ENCODE measurements at regions not wholly inside any gene's neighbourhood (a gene's known extent, or its start where the extent isn't known, plus 50 kb on each side); places are given as distances from the start of the nearest gene placed in this dataset.
"Not testable (repeated sequence)": the region's sequence is repeated elsewhere in the genome, so short reads cannot be mapped to it uniquely, and the experiment has no call there.

DNA sequence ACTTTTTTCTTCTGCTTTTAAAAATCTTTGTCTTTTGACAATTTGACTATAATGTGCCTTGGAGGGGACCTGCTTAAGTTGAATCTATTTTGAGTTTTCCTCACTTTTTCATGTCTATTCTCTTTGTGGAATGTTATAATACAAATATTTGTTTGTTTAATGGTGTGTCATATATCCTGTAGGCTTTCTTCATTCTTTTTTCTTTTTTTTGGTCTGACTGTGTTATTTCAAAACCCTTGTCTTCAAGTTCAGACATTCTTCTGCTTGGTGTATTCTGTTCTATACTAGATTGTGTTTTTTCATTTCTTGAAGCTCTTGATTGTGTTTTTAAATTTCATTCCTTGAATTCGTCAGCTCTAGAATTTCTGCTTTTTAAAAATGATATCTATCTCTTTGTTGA, 228.2 kb downstream of the STK31 start:
- DNase-seq (ENCODE audit: low read depth in 2 of 2) = no peak

DNA sequence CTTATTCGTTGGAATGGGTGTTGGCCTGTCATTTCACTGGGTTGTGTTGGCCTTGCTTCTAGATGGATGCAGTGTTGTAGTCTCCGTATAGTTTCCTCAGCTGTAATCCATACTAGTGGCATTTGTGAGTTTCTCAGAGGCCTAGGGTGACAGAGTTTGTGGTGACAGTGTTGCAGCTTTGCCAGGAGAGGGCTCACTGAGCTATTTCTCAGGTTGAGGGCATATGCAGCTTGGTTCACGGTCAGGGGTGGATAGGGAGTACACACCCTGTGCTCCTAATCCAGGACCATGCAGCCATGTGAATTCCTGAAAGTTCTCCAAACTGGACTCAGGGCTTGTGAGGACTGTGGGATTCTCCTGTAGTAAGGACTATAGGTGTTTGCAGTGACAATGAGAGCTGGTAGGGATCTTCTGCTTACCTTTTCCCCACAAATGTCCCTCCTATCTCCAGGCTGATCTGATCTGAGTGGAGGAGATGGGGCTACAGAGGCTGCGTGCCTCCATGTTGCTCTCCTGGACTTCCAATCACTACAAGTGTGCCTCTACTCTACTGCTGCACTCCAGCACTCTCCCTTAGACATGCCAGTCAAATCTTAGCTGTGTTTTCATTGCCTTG, 229.0 kb downstream of the STK31 start:
- DNase-seq (ENCODE audit: low read depth in 2 of 2) = no peak

- not testable (repeated sequence) for DNase-seq (ENCODE audit: low read depth in 2 of 2)
These were observed 229.7 kb downstream of the STK31 start for GRCh38 chr7:23939747-23940146.

DNA sequence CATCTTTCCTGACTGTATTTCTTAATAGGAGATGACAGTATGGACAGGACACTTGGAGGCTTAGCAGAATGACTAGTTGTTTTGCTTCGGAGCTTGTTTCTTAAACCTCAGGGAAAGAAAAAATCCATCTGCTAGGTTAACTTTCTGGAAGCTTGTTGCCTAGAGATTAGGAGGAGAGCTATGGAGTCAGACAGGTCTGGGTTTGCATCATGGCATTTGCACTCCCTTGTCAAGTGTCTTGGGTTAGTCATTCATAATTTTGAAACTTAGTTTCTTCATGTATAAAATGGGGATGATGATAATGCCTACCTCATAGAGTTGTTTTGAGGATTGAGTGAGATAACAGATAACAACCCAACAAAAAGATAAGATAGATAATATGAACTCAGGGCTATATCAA, 231.5 kb downstream of the STK31 start:
- DNase-seq (ENCODE audit: low read depth in 2 of 2) = no peak

GRCh38 chr7:23942032-23942431, 232.0 kb downstream of the STK31 start:
- no peak for DNase-seq (ENCODE audit: low read depth in 2 of 2)

GRCh38 chr7:23944131-23944530, 234.1 kb downstream of the STK31 start:
- no peak for DNase-seq (ENCODE audit: low read depth in 2 of 2)

- DNase-seq (ENCODE audit: low read depth in 2 of 2) = no peak
These were observed 235.5 kb downstream of the STK31 start for GRCh38 chr7:23945472-23945871.

DNA sequence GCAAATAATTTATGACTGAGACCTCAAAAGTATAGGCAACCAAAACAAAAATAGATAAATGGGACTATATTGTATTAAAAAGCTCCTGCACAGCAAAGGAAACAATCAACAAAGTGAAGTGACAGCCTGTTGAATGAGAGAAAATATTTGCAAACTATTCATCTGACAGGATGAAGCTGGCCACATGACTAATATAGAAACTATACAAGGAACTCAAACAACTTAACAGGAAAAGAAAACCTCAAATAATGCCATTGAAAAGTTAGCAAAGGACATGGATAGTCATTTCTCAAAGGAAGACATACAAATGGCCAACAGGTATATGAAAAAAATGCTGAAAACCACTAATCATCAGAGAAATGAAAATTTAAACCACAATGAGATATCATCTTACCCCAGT, 245.1 kb downstream of the STK31 start:
- DNase-seq (ENCODE audit: low read depth in 2 of 2) = no peak

GRCh38 chr7:23955600-23956149, 245.7 kb downstream of the STK31 start:
- no peak for DNase-seq (ENCODE audit: low read depth in 2 of 2)

GRCh38 chr7:23956772-23957576, 247.0 kb downstream of the STK31 start:
- DNase-seq (ENCODE audit: low read depth in 2 of 2) = no peak

DNA sequence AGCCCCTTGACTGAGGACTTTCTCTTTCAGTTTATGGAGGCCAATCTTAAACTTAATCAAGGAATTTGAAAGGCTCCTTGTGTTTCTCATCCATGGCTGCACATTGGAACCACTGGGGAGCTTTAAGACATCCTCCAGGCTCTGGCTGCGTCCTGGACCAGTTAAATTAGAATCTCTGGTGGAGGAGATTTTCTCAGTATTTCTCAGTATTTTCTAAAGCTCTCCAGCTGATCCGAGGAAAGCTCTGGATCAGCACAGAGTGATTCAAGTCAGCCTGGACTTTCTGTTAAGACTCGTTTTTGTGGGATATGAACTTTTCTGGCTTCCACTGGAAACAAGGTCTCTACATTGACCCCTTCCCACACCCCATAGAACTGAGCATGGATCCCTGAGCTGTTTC, 249.8 kb downstream of the STK31 start:
- no peak for DNase-seq (ENCODE audit: low read depth in 2 of 2)

DNA sequence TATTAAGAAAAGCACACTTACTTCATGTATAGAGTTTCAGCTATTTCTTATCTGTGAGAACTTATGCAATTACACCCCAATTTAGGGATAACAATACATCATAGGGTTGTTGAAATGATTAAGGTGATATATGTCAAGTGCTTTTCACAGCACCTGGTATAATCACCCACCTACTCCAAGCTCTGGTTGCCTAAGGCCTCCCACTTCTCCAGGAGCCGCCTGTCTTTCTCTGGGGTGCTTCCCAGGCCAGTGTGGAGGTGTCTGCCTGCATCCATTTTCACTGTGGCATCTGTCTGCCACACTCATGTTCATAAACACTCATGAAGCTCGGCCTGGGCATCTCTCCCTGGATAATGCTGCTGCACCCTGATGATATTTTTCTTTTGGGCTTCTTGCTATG, 250.3 kb downstream of the STK31 start:
- DNase-seq (ENCODE audit: low read depth in 2 of 2) = no peak

DNA sequence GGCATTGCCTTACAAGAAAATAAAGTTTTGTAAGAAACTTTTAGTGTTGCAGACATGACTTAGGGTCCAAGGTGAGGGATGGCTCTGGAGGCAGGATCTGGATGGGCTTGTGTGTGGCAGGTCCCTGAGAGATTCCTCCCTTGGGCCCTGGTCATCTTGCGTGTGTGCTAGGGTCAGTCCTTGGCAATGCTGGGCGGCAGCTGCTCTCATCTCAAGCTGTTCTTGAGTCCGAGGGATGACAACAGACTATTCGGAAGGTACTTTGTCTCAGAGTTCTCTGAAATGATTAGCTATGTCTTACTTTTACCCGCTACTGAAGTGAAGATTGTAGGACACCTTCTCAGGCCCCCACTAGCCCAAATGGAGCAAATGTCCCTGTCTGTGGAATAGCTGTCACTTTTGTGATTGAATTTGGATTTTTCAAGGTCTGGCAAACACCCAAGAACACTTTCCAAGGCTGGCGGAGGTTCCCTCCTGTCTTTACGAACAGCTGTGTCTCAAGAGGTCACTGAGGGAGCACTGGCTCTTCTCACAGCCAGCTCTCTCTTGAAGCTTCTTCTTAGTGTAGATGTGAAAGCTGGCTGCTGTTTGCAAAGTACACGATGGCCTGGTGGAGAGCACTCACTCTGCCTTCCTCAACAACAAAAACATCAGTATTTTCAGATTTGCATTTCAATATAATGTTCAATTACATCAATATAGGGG, 253.6 kb downstream of the STK31 start:
- DNase-seq (ENCODE audit: low read depth in 2 of 2) = no peak

- DNase-seq (ENCODE audit: low read depth in 2 of 2) = no peak
These were observed 254.7 kb downstream of the STK31 start for GRCh38 chr7:23964715-23965114.

DNA sequence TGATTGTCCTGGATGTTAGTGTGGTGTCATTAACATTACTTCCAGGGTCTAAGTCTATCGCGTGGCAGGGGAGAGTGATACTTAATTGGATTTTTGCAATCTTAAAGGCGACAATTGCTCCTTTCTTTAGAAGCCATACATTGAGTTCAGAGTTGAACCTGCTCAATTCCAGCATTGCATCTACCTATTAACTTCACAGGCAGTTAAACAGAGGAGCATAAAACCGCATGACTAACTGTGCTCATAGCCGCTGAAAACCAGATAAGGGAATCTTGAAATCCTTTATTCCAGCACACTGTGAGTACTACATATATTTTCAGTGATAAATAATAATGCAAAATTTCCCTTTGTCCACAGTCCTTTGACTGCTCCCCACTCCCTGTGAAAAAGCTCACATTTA, 255.3 kb downstream of the STK31 start:
- no peak for DNase-seq (ENCODE audit: low read depth in 2 of 2)

DNA sequence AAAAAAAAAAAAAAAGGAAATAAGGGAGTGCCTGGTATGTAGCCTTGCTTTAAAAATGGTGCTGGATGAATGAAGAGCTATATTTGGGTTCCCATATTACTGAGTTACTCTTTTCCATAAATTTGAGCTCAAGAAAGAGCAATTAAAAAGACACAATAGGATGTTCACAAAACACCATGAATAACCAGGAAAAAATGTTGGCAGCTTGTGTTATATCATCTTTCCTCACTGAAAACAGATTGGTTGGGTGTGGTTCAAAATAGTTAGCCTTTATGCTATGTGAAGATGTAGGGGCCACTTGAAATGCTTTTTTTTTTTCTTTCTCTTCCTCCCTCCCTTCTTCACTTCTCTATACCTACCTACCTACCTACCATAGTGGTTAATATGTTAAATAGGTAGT, 256.9 kb downstream of the STK31 start:
- no peak for DNase-seq (ENCODE audit: low read depth in 2 of 2)

DNA sequence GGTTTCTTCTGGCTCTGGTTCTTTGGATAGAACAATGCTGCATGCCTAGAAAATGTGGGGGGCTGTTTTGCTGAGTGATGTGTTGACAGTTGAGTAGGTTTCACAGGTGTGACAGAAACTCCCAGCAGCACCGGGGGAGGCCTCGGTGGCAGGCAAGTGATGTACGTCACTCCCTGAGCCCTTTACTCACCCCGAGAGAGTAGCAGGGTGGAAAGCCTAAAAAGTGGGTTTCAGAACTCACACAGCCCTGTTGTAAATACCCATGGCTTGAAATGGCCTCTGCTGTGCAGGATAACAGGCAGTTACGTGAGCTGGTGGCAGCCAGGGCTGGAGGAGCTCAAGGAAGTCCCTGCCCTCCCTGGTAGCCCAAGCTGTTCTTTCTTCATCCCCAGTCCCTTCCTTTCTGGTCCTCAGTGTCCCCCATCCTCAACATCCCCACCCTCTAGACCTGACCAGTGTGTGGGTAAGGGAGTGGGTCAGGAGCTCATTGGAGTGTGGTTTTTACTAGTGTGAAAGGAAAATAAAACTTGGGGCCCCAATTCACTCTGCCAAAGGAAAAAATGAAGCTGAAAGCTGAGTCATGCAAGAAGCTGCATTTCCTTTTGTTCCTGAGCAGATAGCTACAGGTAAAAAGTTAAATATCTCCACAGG, 258.1 kb downstream of the STK31 start:
- no peak for DNase-seq (ENCODE audit: low read depth in 2 of 2)

GRCh38 chr7:23968791-23969190, 258.8 kb downstream of the STK31 start:
- DNase-seq (ENCODE audit: low read depth in 2 of 2) = no peak

GRCh38 chr7:23969443-23969842, 259.4 kb downstream of the STK31 start:
- DNase-seq (ENCODE audit: low read depth in 2 of 2) = no peak

- DNase-seq (ENCODE audit: low read depth in 2 of 2) = no peak
These were observed 260.2 kb downstream of the STK31 start for GRCh38 chr7:23970193-23970592.

- no peak for DNase-seq (ENCODE audit: low read depth in 2 of 2)
These were observed 261.0 kb downstream of the STK31 start for GRCh38 chr7:23971031-23971430.

DNA sequence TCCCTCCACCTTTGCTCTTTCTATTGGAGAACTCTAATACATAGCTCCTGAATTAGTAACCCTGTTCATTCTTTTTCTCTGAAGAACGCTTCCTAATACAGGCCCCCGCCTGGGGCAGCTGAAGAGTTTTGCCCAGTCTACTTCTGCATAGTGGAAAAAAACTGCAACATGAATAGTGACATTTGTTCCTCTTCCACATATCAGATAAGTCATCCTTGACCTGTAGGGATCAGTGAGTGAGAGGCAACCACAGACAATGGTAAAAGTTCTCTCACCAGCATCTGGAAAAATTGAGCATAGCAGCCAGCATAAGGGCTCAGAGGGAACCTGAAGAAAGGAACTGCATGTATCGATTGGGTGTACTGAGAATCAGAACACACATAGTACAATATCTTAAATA, 262.0 kb downstream of the STK31 start:
- no peak for DNase-seq (ENCODE audit: low read depth in 2 of 2)

All from fibroblast of skin of left biceps (primary cell).